ENCODE measurements at regions not wholly inside any gene's neighbourhood (a gene's known extent, or its start where the extent isn't known, plus 50 kb on each side); places are given as distances from the start of the nearest gene placed in this dataset.

DNA sequence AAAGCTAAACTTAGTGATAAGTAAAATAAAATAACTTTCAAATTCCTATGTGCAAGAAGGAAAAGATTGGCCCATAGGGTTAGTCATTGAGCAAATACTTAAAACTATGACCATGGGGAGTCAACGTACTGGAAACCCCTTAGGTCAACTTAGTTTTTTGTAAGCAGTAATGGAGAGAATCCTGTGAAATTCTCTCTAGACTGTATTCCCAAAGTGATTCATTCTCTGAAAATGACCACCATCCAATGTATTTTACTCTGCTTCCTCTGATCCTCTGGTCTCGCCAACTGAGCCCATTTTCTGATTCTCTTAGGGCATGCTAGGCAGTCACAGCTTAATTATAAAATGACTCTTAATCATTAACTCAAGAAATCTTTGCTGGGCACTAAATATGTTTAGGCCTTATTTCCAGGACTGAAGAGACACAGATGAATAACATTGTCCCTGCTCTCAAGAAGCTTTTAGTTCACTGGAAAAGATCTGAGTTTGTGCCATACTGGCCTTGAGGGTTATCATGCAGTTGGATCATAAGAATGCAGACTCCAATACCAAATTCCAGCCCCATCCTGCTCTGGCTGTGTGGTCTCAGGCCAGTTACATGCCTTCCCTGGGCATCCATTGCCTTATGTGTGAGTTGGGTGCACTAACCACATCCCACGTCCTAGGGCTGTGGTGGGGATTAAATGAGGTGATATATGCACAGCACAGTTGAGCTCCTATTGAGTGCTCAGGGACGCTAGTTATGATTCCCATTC, 732.4 kb downstream of the AACS start:
- no peak overlapping the region for H3K4me2 ChIP-seq (ENCODE audit: insufficient read depth, low read length)
- no peak overlapping the region for H3K27ac ChIP-seq (ENCODE audit: low read depth, low read length)
- no peaks in the 10 kb centered on the region for H3K36me3 ChIP-seq (ENCODE audit: insufficient read depth, low read length)
- H3K79me2 ChIP-seq (ENCODE audit: insufficient read depth, low read length): no peaks in the 10 kb centered on the region
- H4K20me1 ChIP-seq (ENCODE audit: insufficient read depth, low read length): no peaks in the 10 kb centered on the region
- no peaks in the 10 kb centered on the region for H3K27me3 ChIP-seq (ENCODE audit: insufficient read depth, low read length)
- peaks cover 10% of the 10 kb centered on the region for H3K9me3 ChIP-seq (ENCODE audit: low read depth, low read length)
- H2AFZ ChIP-seq (ENCODE audit: low read length): no peak overlapping the region
- H3K4me3 ChIP-seq (ENCODE audit: insufficient read depth, low read length): no peak overlapping the region
- H3K4me1 ChIP-seq (ENCODE audit: insufficient read depth, low read length): no peaks in the 10 kb centered on the region
- TF ChIP-seq, protein P1, sequence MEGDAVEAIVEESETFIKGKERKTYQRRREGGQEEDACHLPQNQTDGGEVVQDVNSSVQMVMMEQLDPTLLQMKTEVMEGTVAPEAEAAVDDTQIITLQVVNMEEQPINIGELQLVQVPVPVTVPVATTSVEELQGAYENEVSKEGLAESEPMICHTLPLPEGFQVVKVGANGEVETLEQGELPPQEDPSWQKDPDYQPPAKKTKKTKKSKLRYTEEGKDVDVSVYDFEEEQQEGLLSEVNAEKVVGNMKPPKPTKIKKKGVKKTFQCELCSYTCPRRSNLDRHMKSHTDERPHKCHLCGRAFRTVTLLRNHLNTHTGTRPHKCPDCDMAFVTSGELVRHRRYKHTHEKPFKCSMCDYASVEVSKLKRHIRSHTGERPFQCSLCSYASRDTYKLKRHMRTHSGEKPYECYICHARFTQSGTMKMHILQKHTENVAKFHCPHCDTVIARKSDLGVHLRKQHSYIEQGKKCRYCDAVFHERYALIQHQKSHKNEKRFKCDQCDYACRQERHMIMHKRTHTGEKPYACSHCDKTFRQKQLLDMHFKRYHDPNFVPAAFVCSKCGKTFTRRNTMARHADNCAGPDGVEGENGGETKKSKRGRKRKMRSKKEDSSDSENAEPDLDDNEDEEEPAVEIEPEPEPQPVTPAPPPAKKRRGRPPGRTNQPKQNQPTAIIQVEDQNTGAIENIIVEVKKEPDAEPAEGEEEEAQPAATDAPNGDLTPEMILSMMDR (IDR thresholded peaks at IDR 0.05; ENCODE audit: extremely low read depth, low read depth, low read length): no peak
- peak; percentile 29 for DNase-seq (ENCODE audit: insufficient read length, low spot score, missing footprints)

GRCh38 chr12:125804660-125805059, 739.4 kb downstream of the AACS start:
- Histone ChIP-seq H3K36me3 (ENCODE audit: insufficient read depth, low read length) (no peaks in the 10 kb centered on the region), H3K4me2 (ENCODE audit: insufficient read depth, low read length) (no peak overlapping the region), H3K9me3 (ENCODE audit: low read depth, low read length) (peaks cover 8% of the 10 kb centered on the region), H3K27me3 (ENCODE audit: insufficient read depth, low read length) (no peaks in the 10 kb centered on the region), H3K79me2 (ENCODE audit: insufficient read depth, low read length) (no peaks in the 10 kb centered on the region), H3K4me1 (ENCODE audit: insufficient read depth, low read length) (no peaks in the 10 kb centered on the region), H3K4me3 (ENCODE audit: insufficient read depth, low read length) (no peak overlapping the region), H4K20me1 (ENCODE audit: insufficient read depth, low read length) (no peaks in the 10 kb centered on the region), H2AFZ (ENCODE audit: low read length) (no peak overlapping the region), H3K27ac (ENCODE audit: low read depth, low read length) (no peak overlapping the region)
- DNase-seq (ENCODE audit: insufficient read length, low spot score, missing footprints): peak; percentile 27
- TF ChIP-seq, protein P1 (IDR thresholded peaks at IDR 0.05; ENCODE audit: extremely low read depth, low read depth, low read length): no peak

GRCh38 chr12:125824276-125824675, 759.0 kb downstream of the AACS start:
- Histone ChIP-seq H3K36me3 (ENCODE audit: insufficient read depth, low read length) (no peaks in the 10 kb centered on the region), H4K20me1 (ENCODE audit: insufficient read depth, low read length) (no peaks in the 10 kb centered on the region), H3K4me2 (ENCODE audit: insufficient read depth, low read length) (no peak overlapping the region), H2AFZ (ENCODE audit: low read length) (no peak overlapping the region), H3K4me3 (ENCODE audit: insufficient read depth, low read length) (no peak overlapping the region), H3K27ac (ENCODE audit: low read depth, low read length) (no peak overlapping the region), H3K4me1 (ENCODE audit: insufficient read depth, low read length) (no peaks in the 10 kb centered on the region), H3K27me3 (ENCODE audit: insufficient read depth, low read length) (no peaks in the 10 kb centered on the region), H3K9me3 (ENCODE audit: low read depth, low read length) (no peaks in the 10 kb centered on the region), H3K79me2 (ENCODE audit: insufficient read depth, low read length) (no peaks in the 10 kb centered on the region)
- no peak for DNase-seq (ENCODE audit: insufficient read length, low spot score, missing footprints)
- TF ChIP-seq, protein P1 (IDR thresholded peaks at IDR 0.05; ENCODE audit: extremely low read depth, low read depth, low read length): no peak

- Histone ChIP-seq H4K20me1 (ENCODE audit: insufficient read depth, low read length) (no peaks in the 10 kb centered on the region), H3K27me3 (ENCODE audit: insufficient read depth, low read length) (no peaks in the 10 kb centered on the region), H3K4me2 (ENCODE audit: insufficient read depth, low read length) (no peak overlapping the region), H2AFZ (ENCODE audit: low read length) (no peak overlapping the region), H3K79me2 (ENCODE audit: insufficient read depth, low read length) (no peaks in the 10 kb centered on the region), H3K27ac (ENCODE audit: low read depth, low read length) (no peak overlapping the region), H3K9me3 (ENCODE audit: low read depth, low read length) (no peaks in the 10 kb centered on the region), H3K4me1 (ENCODE audit: insufficient read depth, low read length) (no peaks in the 10 kb centered on the region), H3K4me3 (ENCODE audit: insufficient read depth, low read length) (no peak overlapping the region), H3K36me3 (ENCODE audit: insufficient read depth, low read length) (no peaks in the 10 kb centered on the region)
- DNase-seq (ENCODE audit: insufficient read length, low spot score, missing footprints): no peak
- TF ChIP-seq, protein P1 (IDR thresholded peaks at IDR 0.05; ENCODE audit: extremely low read depth, low read depth, low read length): no peak
Measured at GRCh38 chr12:125835852-125836251, 770.6 kb downstream of the AACS start.
